GM23248 (cell line): ENCODE measurements at regions not wholly inside any gene's neighbourhood (a gene's known extent, or its start where the extent isn't known, plus 50 kb on each side); places are given as distances from the start of the nearest gene placed in this dataset.

Experiments used
- DNase-seq: peaks from one replicate; pipeline ENCODE4 v3.0.0-alpha.2; 2015
- H2AFZ ChIP-seq: fragments of 200-600 bp; sonication (generic); 2 replicates; pipeline ENCODE4 v1.6.1; 2016; ENCODE audit warnings: antibody characterized with exemption
- H3F3A ChIP-seq: fragments of 200-600 bp; sonication (generic); 2 replicates; pipeline ENCODE4 v1.6.1; 2016; ENCODE audit warnings: mild to moderate bottlenecking, antibody characterized with exemption, mixed run types; ENCODE audit not compliant: insufficient read depth
- H3K27ac ChIP-seq: fragments of 200-600 bp; sonication (generic); 2 replicates; pipeline ENCODE4 v1.5.1; 2016; ENCODE audit warnings: mild to moderate bottlenecking
- H3K27me3 ChIP-seq: fragments of 200-600 bp; sonication (generic); replicated peaks from 2 replicates; pipeline ENCODE4 v1.6.1; 2016; ENCODE audit warnings: mild to moderate bottlenecking; ENCODE audit not compliant: insufficient read depth
- H3K36me3 ChIP-seq: fragments of 200-600 bp; sonication (generic); 2 replicates; pipeline ENCODE4 v1.6.1; 2016; ENCODE audit warnings: low read depth, mild to moderate bottlenecking
- H3K4me1 ChIP-seq: fragments of 200-600 bp; sonication (generic); 2 replicates; pipeline ENCODE4 v1.6.1; 2016; ENCODE audit warnings: mild to moderate bottlenecking; ENCODE audit not compliant: insufficient read depth
- H3K4me2 ChIP-seq: fragments of 200-600 bp; sonication (generic); one replicate; pipeline ENCODE4 v1.6.1; 2016; ENCODE audit warnings: mild to moderate bottlenecking; ENCODE audit not compliant: unreplicated experiment
- H3K4me3 ChIP-seq: fragments of 200-600 bp; sonication (generic); 2 replicates; pipeline ENCODE4 v1.5.1; 2016; ENCODE audit warnings: mild to moderate bottlenecking
- H3K79me2 ChIP-seq: fragments of 200-600 bp; sonication (generic); 2 replicates; pipeline ENCODE4 v1.6.1; 2016; ENCODE audit warnings: mild to moderate bottlenecking; ENCODE audit not compliant: insufficient read depth
- H3K9ac ChIP-seq: fragments of 200-600 bp; sonication (generic); 2 replicates; pipeline ENCODE4 v1.6.1; 2016; ENCODE audit warnings: mild to moderate bottlenecking
- H3K9me2 ChIP-seq: fragments of 200-600 bp; sonication (generic); 2 replicates; pipeline ENCODE4 v1.6.1; 2016; ENCODE audit warnings: mixed run types, mild to moderate bottlenecking, moderate library complexity; ENCODE audit not compliant: insufficient read depth
- H3K9me3 ChIP-seq: fragments of 200-600 bp; sonication (generic); one replicate; pipeline ENCODE4 v1.6.1; 2017; ENCODE audit warnings: low read depth
- H4K20me1 ChIP-seq: fragments of 200-600 bp; sonication (generic); 2 replicates; pipeline ENCODE4 v1.6.0; 2016; ENCODE audit not compliant: insufficient read depth
- EZH2 ChIP-seq: fragments of 200-600 bp; sonication (generic); IDR thresholded peaks from 2 replicates; pipeline ENCODE4 v1.6.1; 2018; ENCODE audit warnings: antibody characterized with exemption, mild to moderate bottlenecking; ENCODE audit not compliant: insufficient read depth, poor library complexity, severe bottlenecking
- EZH2phosphoT487 ChIP-seq: fragments of 200-600 bp; sonication (generic); IDR thresholded peaks from 2 replicates; pipeline ENCODE4 v1.6.1; 2018; ENCODE audit warnings: antibody characterized with exemption, moderate library complexity, mild to moderate bottlenecking, low read depth; ENCODE audit not compliant: insufficient read depth
- WGBS, 2 experiments: methylation state at CpG; one replicate each; pipeline ENCODE4 v1.1.6; 2015 to 2017; ENCODE audit warnings: low lambda C conversion rate in 2 of 2, low coverage in 1 of 2; ENCODE audit errors: missing lambda C conversion rate in 2 of 2; 5-methylcytosine and 5-hydroxymethylcytosine counted together
- in situ Hi-C: fragments of 300-500 bp; cut with MboI; formaldehyde crosslinking; loops from 2 replicates; pipeline ENCODE4 v1.15.0; 2020

DNA sequence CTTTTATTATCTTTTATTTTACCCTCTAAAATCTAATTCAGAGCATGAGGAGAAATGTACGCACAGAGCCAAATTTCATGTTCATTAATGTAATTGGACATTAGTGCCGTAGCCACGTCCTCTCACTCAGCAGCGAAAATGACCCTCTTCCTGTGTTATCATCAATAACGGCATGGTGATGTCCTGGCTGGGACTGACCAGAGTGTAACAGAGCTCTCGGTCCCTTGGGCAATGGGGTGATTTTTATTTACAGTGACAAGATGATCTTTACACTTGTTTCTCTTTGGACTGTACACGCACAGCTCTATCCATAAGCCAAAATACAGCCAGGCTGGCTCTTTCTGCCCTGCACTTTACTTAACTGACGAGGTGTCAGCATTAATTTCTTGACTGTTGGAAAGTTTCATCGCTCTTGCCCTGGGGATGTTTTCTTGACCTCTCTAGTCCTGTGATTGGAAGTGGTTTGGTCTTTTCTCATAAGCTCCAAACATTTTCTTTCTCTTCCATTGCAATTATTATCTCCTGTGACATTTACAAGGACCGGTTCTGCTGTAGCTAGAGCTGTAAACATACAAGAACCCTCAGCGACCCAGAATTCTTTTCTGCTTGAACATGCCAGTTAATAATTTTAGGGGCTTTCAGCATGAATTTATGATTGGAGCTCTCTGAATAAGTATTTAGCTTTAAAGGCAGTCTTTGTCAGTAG lies 308.0 kb upstream of the PIK3C3 start:
- Histone ChIP-seq H4K20me1 (no peaks in the 10 kb centered on the region), H3K9me3 (no peaks in the 10 kb centered on the region), H3K4me1 (no peaks in the 10 kb centered on the region), H3K27me3 (no peaks in the 10 kb centered on the region), H3F3A (no peaks in the 10 kb centered on the region), H3K36me3 (no peaks in the 10 kb centered on the region), H3K27ac (no peak overlapping the region), H3K4me3 (no peak overlapping the region), H3K9me2 (no peaks in the 10 kb centered on the region), H3K9ac (no peak overlapping the region), H3K4me2 (no peak overlapping the region), H3K79me2 (no peaks in the 10 kb centered on the region), H2AFZ (no peak overlapping the region)
- DNase-seq, result no peak
- in situ Hi-C loops, result no loop called here
- WGBS, 2 experiments, result 23 to 24% methylated on average over 11 of the region's 11 CpGs
- no peak for TF ChIP-seq EZH2phosphoT487

DNA sequence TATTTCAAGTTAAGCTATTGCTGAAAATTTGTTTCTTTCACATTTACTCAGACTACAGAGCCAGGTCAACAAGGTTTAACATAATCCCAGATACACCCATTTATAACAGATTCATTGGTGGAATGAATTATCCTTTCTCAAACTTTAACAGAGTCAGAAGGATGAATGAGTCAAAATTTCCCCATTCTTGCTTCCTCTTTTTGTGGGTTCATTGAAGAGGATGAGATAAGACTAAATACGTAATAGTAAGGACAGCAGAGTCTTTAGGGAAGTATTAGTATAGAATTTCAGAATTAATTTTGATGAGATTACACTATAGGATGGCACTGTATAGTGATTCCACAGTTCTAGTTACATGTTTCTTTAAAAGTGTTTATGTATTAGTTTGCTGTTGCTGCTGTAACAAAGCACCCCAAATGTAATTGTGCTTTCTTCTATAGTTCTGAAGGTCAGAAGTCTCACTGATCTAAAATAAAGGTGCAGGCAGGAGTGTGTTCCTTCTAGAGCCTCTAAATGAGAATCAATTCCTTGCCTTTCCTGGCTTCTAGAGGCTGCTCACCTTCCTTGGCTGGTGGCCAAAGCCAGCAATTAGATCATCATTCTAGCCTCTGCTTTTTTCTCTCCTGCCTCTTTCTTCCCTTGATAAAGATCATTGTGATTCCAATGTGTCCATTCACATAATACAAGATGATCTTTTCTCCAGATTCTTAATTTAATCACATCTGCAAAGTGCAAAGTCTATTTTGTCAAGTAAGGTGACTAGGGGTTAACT lies 309.3 kb upstream of the PIK3C3 start:
- H3K9me2 ChIP-seq, result no peaks in the 10 kb centered on the region
- H3K36me3 ChIP-seq, result no peaks in the 10 kb centered on the region
- H3K9me3 ChIP-seq, result no peaks in the 10 kb centered on the region
- no peaks in the 10 kb centered on the region for H3K27me3 ChIP-seq
- no peak overlapping the region for H3K4me3 ChIP-seq
- H3F3A ChIP-seq, result no peaks in the 10 kb centered on the region
- 39 to 65% methylated on average over 1 of the region's 1 CpG for WGBS, 2 experiments
- TF ChIP-seq EZH2 (no peak), EZH2phosphoT487 (no peak)
- no peak for DNase-seq
- no peaks in the 10 kb centered on the region for H4K20me1 ChIP-seq
- H3K79me2 ChIP-seq, result no peaks in the 10 kb centered on the region
- in situ Hi-C loops, result no loop called here
- no peaks in the 10 kb centered on the region for H3K4me1 ChIP-seq
- H3K27ac ChIP-seq, result no peak overlapping the region
- no peak overlapping the region for H3K9ac ChIP-seq
- H2AFZ ChIP-seq, result no peak overlapping the region
- H3K4me2 ChIP-seq, result no peak overlapping the region

- no peaks in the 10 kb centered on the region for H3K36me3 ChIP-seq
- no peak for DNase-seq
- no peaks in the 10 kb centered on the region for H3K27me3 ChIP-seq
- H4K20me1 ChIP-seq, result no peaks in the 10 kb centered on the region
- no peaks in the 10 kb centered on the region for H3K4me1 ChIP-seq
- no peaks in the 10 kb centered on the region for H3K79me2 ChIP-seq
- no peak for TF ChIP-seq EZH2
- no peak for TF ChIP-seq EZH2phosphoT487
- H2AFZ ChIP-seq, result no peak overlapping the region
- WGBS, 2 experiments, result 4 to 12% methylated on average over 1 of the region's 1 CpG
- no peak overlapping the region for H3K9ac ChIP-seq
- no peak overlapping the region for H3K4me3 ChIP-seq
- H3F3A ChIP-seq, result no peaks in the 10 kb centered on the region
- H3K9me2 ChIP-seq, result no peaks in the 10 kb centered on the region
- in situ Hi-C loops, result no loop called here
- no peaks in the 10 kb centered on the region for H3K9me3 ChIP-seq
- no peak overlapping the region for H3K4me2 ChIP-seq
- no peak overlapping the region for H3K27ac ChIP-seq
Measured at GRCh38 chr18:41644466-41644865, 310.6 kb upstream of the PIK3C3 start.

GRCh38 chr18:41643427-41643826 lies 311.6 kb upstream of the PIK3C3 start:
- no peak overlapping the region for H3K27ac ChIP-seq
- H3K79me2 ChIP-seq, result no peaks in the 10 kb centered on the region
- DNase-seq, result no peak
- no peaks in the 10 kb centered on the region for H4K20me1 ChIP-seq
- H3K4me1 ChIP-seq, result no peaks in the 10 kb centered on the region
- whole genome bisulfite sequencing, 2 experiments, result 4 to 11% methylated on average over 3 of the region's 3 CpGs
- no peaks in the 10 kb centered on the region for H3K36me3 ChIP-seq
- no peaks in the 10 kb centered on the region for H3K9me3 ChIP-seq
- TF ChIP-seq EZH2, result no peak
- no peak for TF ChIP-seq EZH2phosphoT487
- H3K9ac ChIP-seq, result no peak overlapping the region
- H3F3A ChIP-seq, result no peaks in the 10 kb centered on the region
- H3K27me3 ChIP-seq, result no peaks in the 10 kb centered on the region
- no peak overlapping the region for H3K4me3 ChIP-seq
- H2AFZ ChIP-seq, result no peak overlapping the region
- in situ Hi-C loops, result no loop called here
- no peaks in the 10 kb centered on the region for H3K9me2 ChIP-seq
- H3K4me2 ChIP-seq, result peak overlapping the region; percentile 13
